Stimulated activated CD4-positive, alpha-beta T cell treated with anti-CD3 and anti-CD28 coated beads, Interleukin-1b, Interleukin-23, amount 100 ng/mL, for 48 hours (primary cell): ENCODE measurements at regions not wholly inside any gene's neighbourhood (a gene's known extent, or its start where the extent isn't known, plus 50 kb on each side); places are given as distances from the start of the nearest gene placed in this dataset.
"Not testable (repeated sequence)": the region's sequence is repeated elsewhere in the genome, so short reads cannot be mapped to it uniquely, and the experiment has no call there.

Experiments
- DNase-seq: peaks from one replicate; pipeline ENCODE4 v3.0.0-alpha.2; 2020

DNA sequence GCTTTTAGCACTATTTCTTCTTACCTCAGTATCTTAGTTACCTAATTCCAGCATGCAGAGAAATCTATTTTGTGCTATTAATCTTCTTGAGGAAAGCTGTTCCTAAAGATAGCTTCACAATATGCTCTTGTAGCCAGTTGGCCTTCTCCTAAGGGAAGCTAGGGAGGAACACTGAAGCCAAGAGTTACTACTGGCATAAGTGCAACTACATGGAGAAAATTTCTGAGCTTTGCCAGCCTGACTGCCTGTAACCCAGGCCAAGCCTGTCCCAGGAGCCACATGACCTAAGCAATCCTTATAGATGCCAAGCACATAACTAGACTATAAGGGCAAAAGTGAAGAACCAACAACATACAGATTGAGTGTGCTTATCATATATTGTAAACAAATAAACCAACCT is 890.2 kb downstream of the FLRT2 start:
- DNase-seq = no peak

DNA sequence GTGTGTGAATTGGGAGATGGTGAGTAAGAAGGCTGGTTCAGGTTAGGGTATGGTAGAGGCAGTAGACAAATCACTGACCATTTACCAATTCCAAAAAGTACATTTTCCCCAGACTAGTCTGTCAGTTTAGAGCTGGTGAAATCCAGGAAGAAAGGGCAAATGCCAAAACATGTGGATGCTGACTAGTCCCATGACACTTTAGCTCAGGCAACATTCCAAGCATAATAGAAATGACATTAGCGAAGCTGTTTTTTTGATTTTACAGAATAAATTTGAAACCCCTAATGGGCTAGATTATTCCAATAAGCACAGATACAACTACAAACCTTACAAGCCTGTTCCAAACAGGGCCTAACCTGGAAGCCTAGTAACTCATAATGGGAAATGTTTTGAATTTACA is 884.2 kb downstream of the FLRT2 start:
- DNase-seq = no peak

DNA sequence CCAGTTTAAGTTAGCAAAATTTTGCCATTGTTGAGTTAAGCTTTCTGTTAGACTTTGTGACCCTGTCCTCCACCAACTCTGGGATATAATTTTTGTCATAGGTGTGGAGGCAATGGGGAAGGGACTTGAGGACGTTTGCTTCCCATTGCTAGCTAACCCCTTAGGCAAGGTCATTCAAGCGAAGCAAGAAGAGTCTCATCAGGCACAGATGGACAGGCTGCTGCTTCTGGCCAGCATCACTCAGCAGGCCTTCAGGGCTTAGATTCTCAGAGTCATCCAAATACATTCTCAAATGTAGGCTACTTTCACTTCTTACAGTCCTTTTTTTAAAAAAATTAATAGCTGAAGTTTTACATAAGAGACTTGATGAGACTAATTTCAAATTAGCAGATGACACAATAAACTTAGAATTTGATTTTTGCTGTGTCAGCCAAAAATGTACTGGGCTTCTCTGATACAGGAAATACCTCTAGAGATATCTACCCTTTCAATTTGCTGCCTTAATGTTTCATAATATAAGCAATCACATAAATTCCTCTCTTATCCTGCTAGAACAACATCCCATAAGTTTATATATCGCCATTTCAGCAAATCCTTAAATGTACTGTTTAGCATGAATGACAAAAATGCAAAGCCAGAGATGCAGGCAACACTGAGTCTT is 875.2 kb downstream of the FLRT2 start:
- DNase-seq = no peak

DNA sequence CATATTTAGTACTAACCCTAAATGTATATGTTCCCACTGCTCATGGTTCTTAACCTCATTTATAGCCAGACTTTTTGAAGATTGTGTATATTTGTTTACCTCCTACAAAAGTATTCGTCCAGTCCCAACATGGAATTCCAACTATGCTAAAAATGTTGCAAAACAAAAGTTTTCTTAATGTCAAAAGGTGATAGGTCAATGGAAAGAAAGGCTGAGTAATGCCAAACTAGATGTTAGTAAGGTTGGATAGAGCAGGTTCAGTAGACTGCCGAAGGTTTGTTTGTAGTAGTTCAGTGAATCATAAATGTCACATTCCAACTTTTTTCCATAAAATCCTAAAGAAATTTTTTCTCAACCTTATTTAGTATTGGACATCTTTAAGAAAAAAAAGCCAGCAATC is 874.5 kb downstream of the FLRT2 start:
- DNase-seq = no peak

DNA sequence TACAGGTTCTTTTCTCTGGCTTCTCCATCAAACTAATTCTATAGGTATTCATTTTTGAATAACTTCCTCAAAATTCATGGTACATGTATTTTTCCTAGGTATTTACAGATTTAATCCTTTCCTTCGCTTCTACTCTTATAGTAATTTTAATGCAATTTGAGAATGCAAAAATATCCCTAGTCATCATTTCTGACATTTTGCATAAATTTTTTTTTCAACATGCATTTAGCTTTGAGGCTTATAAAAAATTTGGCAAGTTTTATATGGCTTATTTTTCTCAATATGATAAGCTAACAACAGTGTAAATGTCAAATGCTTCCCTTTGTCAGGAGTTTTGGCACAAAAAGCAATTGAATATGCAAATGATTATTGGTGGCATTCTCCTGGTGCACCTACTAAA is 872.6 kb downstream of the FLRT2 start:
- DNase-seq = no peak

- no peak for DNase-seq
Measured at GRCh38 chr14:86391085-86391484, 861.1 kb downstream of the FLRT2 start.

GRCh38 chr14:86388216-86388615 is 858.3 kb downstream of the FLRT2 start:
- DNase-seq = no peak

GRCh38 chr14:86373886-86374285 is 843.9 kb downstream of the FLRT2 start:
- DNase-seq = no peak

- no peak for DNase-seq
Measured at GRCh38 chr14:86372402-86372801, 842.5 kb downstream of the FLRT2 start.

DNA sequence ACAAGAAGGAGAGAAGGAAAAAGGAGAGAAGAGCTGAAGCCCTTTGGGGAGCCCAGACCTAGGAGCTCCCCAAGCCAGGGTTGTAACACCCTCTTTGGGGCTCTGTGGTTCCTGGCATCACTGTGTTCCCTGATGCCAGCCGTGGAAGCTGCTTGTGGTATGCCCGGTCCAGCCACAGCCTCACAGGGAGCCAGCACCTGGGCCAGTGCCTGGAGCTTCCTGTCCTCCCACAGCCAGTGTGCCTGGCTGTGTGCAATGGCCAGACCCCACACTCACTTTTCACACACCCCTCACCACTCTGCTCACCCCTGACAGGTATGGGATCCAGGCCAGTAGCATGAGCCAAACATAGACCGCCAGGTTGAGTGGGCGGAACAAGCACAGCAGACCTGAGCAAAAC is 834.7 kb downstream of the FLRT2 start:
- no peak for DNase-seq

DNA sequence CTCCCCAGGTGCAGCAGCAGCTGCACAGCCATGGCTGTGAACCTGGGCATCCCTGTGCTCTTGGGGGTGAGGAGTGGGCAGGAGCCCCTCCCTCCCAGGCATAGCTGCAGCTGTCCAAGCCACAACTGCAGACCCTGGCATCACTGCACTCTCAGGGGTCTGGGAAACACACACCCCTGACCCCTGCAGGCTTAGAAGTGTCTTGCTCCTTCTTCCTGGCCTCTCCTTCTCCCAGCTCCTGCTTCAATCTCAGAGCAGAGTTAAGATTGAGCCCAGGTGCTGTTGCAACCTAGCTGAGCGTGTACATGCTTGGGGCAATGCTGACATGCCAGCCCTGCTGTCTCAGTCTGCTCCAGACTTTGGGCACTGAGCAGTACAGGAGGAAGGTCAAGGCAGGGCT is 833.6 kb downstream of the FLRT2 start:
- no peak for DNase-seq

DNA sequence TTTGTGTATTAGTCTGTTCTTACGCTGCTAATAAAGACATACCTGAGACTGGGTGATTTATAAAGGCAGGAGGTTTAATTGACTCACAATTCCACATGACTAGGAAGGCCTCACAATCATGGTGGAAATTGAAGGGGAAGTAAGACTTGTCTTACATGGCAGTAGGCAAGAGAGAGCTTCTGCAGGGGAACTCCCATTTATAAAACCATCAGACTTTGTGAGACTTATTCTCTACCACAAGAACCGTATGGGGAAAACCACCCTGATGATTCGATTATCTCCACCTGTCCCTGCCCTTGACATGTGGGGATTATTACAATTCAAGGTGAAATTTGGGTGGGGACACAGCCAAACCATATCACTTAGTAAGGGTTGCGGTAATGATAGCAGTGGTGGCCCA is 833.1 kb downstream of the FLRT2 start:
- DNase-seq = no peak

DNA sequence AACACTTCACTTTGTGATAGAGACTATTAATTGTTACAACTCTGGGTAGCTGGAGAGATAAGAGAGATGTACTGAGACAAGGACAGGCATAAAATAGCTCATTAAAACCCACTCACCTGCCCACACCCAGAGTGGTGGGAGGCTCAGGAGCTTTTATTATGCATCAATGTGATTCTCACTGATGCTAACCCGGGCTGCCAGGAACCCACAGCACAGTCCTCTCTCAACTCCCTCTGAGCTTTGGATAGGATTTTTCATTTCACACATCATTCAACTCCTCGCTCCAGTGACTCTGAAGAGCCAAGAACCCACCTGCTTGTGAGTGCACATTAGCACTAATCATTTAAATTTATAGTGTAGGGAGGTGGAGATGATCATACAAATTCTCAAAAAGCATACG is 827.9 kb downstream of the FLRT2 start:
- no peak for DNase-seq

- DNase-seq = no peak
Measured at GRCh38 chr14:86357119-86357518, 827.2 kb downstream of the FLRT2 start.

DNA sequence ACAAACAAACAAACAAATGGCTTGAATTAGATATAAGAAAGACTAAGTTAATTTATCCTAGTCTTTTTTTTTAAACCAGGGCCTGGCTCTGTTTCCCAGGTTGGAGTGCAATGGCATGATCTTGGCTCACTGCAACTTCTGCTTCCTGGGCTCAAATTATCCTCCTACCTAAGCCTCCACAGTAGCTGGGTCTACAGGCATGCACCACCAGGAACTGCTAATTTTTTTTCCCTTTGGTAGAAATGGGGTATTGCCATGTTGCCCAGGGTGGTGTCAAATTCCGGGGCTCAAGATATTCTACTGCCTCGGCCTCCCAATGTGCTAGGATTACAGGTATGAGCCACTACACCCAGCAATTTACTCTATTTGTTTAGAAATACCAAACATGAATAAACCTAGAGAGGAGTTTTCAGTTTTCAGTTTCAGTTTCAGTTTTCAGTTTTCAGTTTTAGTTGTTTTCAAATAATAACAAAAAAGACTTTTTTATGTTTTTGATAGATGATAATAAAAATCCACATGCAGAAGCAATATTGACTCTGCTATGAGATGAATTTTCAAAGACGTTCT is 817.0 kb downstream of the FLRT2 start:
- no peak for DNase-seq

DNA sequence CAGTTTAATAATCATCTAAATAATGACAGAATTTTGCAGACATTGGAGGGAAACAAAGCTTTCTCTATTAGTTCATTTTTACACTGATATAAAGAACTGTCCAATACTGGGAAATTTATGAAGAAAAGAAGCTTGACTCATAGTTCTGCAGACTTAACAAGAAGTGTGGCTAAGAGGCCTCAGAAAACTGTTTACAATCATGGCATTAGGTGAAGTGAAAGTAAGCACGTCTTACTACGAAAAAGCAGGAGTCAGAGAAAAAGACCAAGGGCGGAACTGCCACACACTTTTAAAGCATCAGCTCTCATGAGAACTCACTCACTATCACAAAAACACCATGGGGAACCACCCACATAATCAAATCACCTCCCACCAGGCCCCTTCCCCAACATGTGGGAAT is 804.4 kb downstream of the FLRT2 start:
- DNase-seq = no peak

- no peak for DNase-seq
Measured at GRCh38 chr14:86333493-86333892, 803.5 kb downstream of the FLRT2 start.

DNA sequence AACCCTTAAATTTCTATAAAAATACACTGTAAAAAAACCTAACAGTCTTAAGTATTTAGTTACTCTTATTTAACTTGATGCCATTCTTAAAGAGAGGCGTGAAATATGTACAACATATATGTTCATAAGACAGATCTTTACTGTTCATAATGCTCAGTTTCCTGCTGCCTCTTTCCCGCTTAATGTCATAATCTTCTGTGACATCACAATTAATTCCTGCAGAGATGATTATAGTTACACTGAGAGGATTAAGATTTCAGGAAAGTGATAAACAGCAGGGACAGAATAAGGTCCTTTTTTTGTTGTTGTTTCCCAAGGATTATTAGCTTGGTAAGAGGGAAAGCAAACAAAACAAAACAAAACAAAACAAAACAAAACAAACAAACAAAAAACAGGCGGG is 801.4 kb downstream of the FLRT2 start:
- no peak for DNase-seq

- no peak for DNase-seq
Measured at GRCh38 chr14:86321151-86321550, 791.2 kb downstream of the FLRT2 start.

DNA sequence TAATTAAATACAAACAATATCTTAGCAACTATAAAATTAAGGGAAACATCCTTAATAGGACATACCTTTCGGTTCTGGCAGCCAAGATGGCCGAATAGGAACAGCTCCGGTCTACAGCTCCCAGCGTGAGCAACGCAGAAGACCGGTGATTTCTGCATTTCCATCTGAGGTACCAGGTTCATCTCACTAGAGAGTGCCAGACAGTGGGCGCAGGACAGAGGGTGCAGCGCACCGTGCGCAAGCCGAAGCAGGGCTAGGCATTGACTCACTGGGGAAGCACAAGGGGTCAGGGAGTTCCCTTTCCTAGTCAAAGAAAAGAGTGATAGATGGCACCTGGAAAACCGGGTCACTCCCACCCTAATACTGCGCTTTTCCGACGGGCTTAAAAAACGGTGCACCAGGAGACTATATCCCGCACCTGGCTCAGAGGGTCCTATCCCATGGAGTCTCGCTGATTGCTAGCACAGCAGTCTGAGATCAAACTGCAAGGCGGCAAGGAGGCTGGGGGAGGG is 782.3 kb downstream of the FLRT2 start:
- not testable (repeated sequence) for DNase-seq

- DNase-seq = no peak
Measured at GRCh38 chr14:86311151-86311550, 781.2 kb downstream of the FLRT2 start.

DNA sequence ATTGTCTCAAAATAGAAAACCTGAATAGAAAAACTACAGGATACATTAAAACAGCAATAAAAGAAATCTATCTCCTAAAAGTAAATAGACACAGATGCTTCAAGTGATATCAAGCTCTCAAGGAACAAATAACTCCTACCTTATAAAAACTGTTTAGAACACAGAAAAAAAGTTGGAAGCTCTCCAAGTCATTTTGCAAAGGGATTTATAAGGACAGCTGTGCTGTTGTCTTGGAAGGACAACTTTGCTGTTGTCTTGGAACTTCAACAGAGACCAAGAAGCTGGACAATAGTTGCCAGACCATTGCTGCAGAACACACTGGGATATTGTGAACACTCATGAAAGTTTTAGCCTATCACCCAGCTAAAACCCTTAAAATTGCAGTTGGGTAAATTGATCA is 780.7 kb downstream of the FLRT2 start:
- DNase-seq = no peak

GRCh38 chr14:86310148-86310547 is 780.2 kb downstream of the FLRT2 start:
- no peak for DNase-seq

- no peak for DNase-seq
Measured at GRCh38 chr14:86305058-86305457, 775.1 kb downstream of the FLRT2 start.

DNA sequence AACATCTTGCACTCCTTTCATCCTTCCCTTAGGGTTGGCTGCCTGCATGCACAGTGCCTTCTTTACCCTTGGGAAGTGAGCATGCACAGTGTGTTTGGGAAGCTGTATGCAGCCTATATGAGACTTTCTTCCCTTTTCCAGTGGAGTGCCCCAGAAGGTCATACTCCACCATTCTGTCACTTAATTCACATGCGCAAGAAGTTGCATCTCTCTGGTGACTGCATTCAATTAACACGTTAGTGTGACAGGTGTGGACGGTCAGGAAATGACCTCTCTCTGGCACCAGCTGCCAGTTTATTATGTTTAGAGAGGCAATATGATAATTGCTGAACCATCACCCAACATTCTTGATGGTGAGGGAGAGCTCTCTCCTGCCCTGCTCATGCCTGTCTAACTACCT is 770.0 kb downstream of the FLRT2 start:
- no peak for DNase-seq
